ENCODE measurements at regions not wholly inside any gene's neighbourhood (a gene's known extent, or its start where the extent isn't known, plus 50 kb on each side); places are given as distances from the start of the nearest gene placed in this dataset.
"Not testable (repeated sequence)": the region's sequence is repeated elsewhere in the genome, so short reads cannot be mapped to it uniquely, and the experiment has no call there.

- no peak for DNase-seq (ENCODE audit: low spot score)
These were observed 170.8 kb downstream of the SUCLG1 start for GRCh38 chr2:84288293-84288692.

GRCh38 chr2:84286878-84287277 lies 172.2 kb downstream of the SUCLG1 start:
- no peak for DNase-seq (ENCODE audit: low spot score)

- DNase-seq (ENCODE audit: low spot score), result no peak
These were observed 173.9 kb downstream of the SUCLG1 start for GRCh38 chr2:84285056-84285747.

GRCh38 chr2:84283506-84283905 lies 175.6 kb downstream of the SUCLG1 start:
- no peak for DNase-seq (ENCODE audit: low spot score)

- DNase-seq (ENCODE audit: low spot score), result no peak
These were observed 177.6 kb downstream of the SUCLG1 start for GRCh38 chr2:84281510-84281909.

GRCh38 chr2:84280873-84281272 lies 178.2 kb downstream of the SUCLG1 start:
- no peak for DNase-seq (ENCODE audit: low spot score)

GRCh38 chr2:84278386-84278785 lies 180.7 kb downstream of the SUCLG1 start:
- DNase-seq (ENCODE audit: low spot score), result no peak

GRCh38 chr2:84276590-84277255 lies 182.4 kb downstream of the SUCLG1 start:
- no peak for DNase-seq (ENCODE audit: low spot score)

GRCh38 chr2:84273406-84273805 lies 185.7 kb downstream of the SUCLG1 start:
- no peak for DNase-seq (ENCODE audit: low spot score)

GRCh38 chr2:84271977-84272376 lies 187.1 kb downstream of the SUCLG1 start:
- DNase-seq (ENCODE audit: low spot score), result no peak

- DNase-seq (ENCODE audit: low spot score), result no peak
These were observed 201.2 kb downstream of the SUCLG1 start for GRCh38 chr2:84257831-84258230.

- no peak for DNase-seq (ENCODE audit: low spot score)
These were observed 207.3 kb downstream of the SUCLG1 start for GRCh38 chr2:84251651-84252302.

- no peak for DNase-seq (ENCODE audit: low spot score)
These were observed 209.9 kb downstream of the SUCLG1 start for GRCh38 chr2:84249140-84249539.

GRCh38 chr2:84247532-84247931 lies 211.5 kb downstream of the SUCLG1 start:
- no peak for DNase-seq (ENCODE audit: low spot score)

GRCh38 chr2:84243788-84244733 lies 215.0 kb downstream of the SUCLG1 start:
- no peak for DNase-seq (ENCODE audit: low spot score)

- DNase-seq (ENCODE audit: low spot score), result no peak
These were observed 220.2 kb downstream of the SUCLG1 start for GRCh38 chr2:84238907-84239306.

- no peak for DNase-seq (ENCODE audit: low spot score)
These were observed 222.8 kb downstream of the SUCLG1 start for GRCh38 chr2:84236288-84236687.

- DNase-seq (ENCODE audit: low spot score), result no peak
These were observed 225.0 kb downstream of the SUCLG1 start for GRCh38 chr2:84234103-84234502.

GRCh38 chr2:84231478-84231877 lies 227.6 kb downstream of the SUCLG1 start:
- no peak for DNase-seq (ENCODE audit: low spot score)

- no peak for DNase-seq (ENCODE audit: low spot score)
These were observed 235.0 kb downstream of the SUCLG1 start for GRCh38 chr2:84224121-84224520.

GRCh38 chr2:84223191-84223590 lies 235.9 kb downstream of the SUCLG1 start:
- DNase-seq (ENCODE audit: low spot score), result no peak

- not testable (repeated sequence) for DNase-seq (ENCODE audit: low spot score)
These were observed 238.0 kb downstream of the SUCLG1 start for GRCh38 chr2:84221102-84221501.

Data from hepatic stellate cell (primary cell).